ENCODE measurements at regions not wholly inside any gene's neighbourhood (a gene's known extent, or its start where the extent isn't known, plus 50 kb on each side); places are given as distances from the start of the nearest gene placed in this dataset.

DNA sequence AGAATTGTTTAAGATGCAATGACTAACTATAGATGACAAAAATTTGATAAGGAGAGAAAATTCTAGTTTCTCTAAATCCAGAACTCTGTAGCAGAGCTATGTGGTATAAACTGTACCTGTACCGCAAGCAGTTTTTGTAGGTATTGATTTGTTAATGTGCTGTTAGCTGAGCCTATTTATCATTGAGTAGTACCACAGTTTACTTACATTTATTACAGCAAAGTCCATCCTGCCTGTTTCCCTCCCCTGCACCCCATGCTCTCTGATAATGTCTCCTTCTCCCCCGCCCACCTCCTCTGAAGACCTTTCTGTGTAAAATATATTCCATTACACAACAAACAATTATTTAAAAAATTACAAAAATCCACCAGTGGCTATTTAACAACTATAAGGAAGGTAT is 170.6 kb downstream of the RNF152 start:
- no peaks in the 10 kb centered on the region for H3K36me3 ChIP-seq (ENCODE audit: control insufficient read depth, insufficient read depth, low read length)
- no peak overlapping the region for H2AFZ ChIP-seq (ENCODE audit: low read depth, low read length)
- no peaks in the 10 kb centered on the region for H3K4me1 ChIP-seq (replicated peaks in 1 of 2; ENCODE audit: control insufficient read depth in 2 of 2, insufficient read depth in 2 of 2, low read length in 2 of 2)
- H3K79me2 ChIP-seq (ENCODE audit: control insufficient read depth, insufficient read depth, low read length), result no peaks in the 10 kb centered on the region
- H3K9ac ChIP-seq (ENCODE audit: insufficient read depth in 1 of 2, low read depth in 2 of 2, low read length in 2 of 2), result no peak overlapping the region
- no peaks in the 10 kb centered on the region for H3K9me1 ChIP-seq (ENCODE audit: control insufficient read depth, insufficient read depth, low read length)
- TF ChIP-seq ZNF140 (CRISPR knock-in tag; IDR thresholded peaks at IDR 0.05) (no peak), ZNF785 (CRISPR knock-in tag; IDR thresholded peaks at IDR 0.05) (no peak), HDAC1 (IDR thresholded peaks at IDR 0.05) (no peak)
- TF ChIP-seq, protein P1, sequence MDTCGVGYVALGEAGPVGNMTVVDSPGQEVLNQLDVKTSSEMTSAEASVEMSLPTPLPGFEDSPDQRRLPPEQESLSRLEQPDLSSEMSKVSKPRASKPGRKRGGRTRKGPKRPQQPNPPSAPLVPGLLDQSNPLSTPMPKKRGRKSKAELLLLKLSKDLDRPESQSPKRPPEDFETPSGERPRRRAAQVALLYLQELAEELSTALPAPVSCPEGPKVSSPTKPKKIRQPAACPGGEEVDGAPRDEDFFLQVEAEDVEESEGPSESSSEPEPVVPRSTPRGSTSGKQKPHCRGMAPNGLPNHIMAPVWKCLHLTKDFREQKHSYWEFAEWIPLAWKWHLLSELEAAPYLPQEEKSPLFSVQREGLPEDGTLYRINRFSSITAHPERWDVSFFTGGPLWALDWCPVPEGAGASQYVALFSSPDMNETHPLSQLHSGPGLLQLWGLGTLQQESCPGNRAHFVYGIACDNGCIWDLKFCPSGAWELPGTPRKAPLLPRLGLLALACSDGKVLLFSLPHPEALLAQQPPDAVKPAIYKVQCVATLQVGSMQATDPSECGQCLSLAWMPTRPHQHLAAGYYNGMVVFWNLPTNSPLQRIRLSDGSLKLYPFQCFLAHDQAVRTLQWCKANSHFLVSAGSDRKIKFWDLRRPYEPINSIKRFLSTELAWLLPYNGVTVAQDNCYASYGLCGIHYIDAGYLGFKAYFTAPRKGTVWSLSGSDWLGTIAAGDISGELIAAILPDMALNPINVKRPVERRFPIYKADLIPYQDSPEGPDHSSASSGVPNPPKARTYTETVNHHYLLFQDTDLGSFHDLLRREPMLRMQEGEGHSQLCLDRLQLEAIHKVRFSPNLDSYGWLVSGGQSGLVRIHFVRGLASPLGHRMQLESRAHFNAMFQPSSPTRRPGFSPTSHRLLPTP (IDR thresholded peaks at IDR 0.05; ENCODE audit: borderline replicate concordance, extremely low read depth, insufficient read length), result no peak
- TF ChIP-seq, protein P2, sequence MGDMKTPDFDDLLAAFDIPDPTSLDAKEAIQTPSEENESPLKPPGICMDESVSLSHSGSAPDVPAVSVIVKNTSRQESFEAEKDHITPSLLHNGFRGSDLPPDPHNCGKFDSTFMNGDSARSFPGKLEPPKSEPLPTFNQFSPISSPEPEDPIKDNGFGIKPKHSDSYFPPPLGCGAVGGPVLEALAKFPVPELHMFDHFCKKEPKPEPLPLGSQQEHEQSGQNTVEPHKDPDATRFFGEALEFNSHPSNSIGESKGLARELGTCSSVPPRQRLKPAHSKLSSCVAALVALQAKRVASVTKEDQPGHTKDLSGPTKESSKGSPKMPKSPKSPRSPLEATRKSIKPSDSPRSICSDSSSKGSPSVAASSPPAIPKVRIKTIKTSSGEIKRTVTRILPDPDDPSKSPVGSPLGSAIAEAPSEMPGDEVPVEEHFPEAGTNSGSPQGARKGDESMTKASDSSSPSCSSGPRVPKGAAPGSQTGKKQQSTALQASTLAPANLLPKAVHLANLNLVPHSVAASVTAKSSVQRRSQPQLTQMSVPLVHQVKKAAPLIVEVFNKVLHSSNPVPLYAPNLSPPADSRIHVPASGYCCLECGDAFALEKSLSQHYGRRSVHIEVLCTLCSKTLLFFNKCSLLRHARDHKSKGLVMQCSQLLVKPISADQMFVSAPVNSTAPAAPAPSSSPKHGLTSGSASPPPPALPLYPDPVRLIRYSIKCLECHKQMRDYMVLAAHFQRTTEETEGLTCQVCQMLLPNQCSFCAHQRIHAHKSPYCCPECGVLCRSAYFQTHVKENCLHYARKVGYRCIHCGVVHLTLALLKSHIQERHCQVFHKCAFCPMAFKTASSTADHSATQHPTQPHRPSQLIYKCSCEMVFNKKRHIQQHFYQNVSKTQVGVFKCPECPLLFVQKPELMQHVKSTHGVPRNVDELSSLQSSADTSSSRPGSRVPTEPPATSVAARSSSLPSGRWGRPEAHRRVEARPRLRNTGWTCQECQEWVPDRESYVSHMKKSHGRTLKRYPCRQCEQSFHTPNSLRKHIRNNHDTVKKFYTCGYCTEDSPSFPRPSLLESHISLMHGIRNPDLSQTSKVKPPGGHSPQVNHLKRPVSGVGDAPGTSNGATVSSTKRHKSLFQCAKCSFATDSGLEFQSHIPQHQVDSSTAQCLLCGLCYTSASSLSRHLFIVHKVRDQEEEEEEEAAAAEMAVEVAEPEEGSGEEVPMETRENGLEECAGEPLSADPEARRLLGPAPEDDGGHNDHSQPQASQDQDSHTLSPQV (IDR thresholded peaks at IDR 0.05), result no peak
- TF ChIP-seq, protein P3, sequence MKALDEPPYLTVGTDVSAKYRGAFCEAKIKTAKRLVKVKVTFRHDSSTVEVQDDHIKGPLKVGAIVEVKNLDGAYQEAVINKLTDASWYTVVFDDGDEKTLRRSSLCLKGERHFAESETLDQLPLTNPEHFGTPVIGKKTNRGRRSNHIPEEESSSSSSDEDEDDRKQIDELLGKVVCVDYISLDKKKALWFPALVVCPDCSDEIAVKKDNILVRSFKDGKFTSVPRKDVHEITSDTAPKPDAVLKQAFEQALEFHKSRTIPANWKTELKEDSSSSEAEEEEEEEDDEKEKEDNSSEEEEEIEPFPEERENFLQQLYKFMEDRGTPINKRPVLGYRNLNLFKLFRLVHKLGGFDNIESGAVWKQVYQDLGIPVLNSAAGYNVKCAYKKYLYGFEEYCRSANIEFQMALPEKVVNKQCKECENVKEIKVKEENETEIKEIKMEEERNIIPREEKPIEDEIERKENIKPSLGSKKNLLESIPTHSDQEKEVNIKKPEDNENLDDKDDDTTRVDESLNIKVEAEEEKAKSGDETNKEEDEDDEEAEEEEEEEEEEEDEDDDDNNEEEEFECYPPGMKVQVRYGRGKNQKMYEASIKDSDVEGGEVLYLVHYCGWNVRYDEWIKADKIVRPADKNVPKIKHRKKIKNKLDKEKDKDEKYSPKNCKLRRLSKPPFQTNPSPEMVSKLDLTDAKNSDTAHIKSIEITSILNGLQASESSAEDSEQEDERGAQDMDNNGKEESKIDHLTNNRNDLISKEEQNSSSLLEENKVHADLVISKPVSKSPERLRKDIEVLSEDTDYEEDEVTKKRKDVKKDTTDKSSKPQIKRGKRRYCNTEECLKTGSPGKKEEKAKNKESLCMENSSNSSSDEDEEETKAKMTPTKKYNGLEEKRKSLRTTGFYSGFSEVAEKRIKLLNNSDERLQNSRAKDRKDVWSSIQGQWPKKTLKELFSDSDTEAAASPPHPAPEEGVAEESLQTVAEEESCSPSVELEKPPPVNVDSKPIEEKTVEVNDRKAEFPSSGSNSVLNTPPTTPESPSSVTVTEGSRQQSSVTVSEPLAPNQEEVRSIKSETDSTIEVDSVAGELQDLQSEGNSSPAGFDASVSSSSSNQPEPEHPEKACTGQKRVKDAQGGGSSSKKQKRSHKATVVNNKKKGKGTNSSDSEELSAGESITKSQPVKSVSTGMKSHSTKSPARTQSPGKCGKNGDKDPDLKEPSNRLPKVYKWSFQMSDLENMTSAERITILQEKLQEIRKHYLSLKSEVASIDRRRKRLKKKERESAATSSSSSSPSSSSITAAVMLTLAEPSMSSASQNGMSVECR (CRISPR knock-in tag; IDR thresholded peaks at IDR 0.05), result no peak
- BruUV-seq (replicated peaks), result no TSS peak
- H4K20me1 ChIP-seq (replicated peaks; ENCODE audit: control insufficient read depth, insufficient read depth, low read length), result no peaks in the 10 kb centered on the region
- POLR2A ChIA-PET, result no interaction called here
- in situ Hi-C loops (cut with MboI) (no loop called here), intact Hi-C loops (cut with micrococcal nuclease) (no loop called here)
- ATAC-seq (no peak), DNase-seq (ENCODE audit: extremely low read depth in 1 of 4, low spot score in 3 of 4) (no peak), FAIRE-seq (no peak)
- CTCF ChIA-PET (ENCODE audit: low intra/inter-chr PET ratio), result no interaction called here
- no peaks in the 10 kb centered on the region for H3K9me3 ChIP-seq (replicated peaks; ENCODE audit: control insufficient read depth, insufficient read depth, low read depth, low read length)
- H3K27ac ChIP-seq (ENCODE audit: extremely low read depth, low read depth, low read length), result no peak overlapping the region
- H3K4me2 ChIP-seq (ENCODE audit: insufficient read depth, low read length), result no peak overlapping the region
- H3K27me3 ChIP-seq (ENCODE audit: control insufficient read depth in 2 of 2, insufficient read depth in 2 of 2, low read length in 2 of 2), result no peaks in the 10 kb centered on the region
- 8% methylated on average over 1 of the region's 2 CpGs for WGBS (ENCODE audit: insufficient coverage, low coverage, missing lambda C conversion rate)
- no peak overlapping the region for H3K4me3 ChIP-seq

All from K562 (cell line).